AG04449 (cell line): ENCODE measurements at regions not wholly inside any gene's neighbourhood (a gene's known extent, or its start where the extent isn't known, plus 50 kb on each side); places are given as distances from the start of the nearest gene placed in this dataset.

Experiments used
- CTCF ChIA-PET: fragments of 350-600 bp; formaldehyde crosslinking; extraction: SDS; loops from one replicate; lab custom pipeline; 2021; ENCODE audit warnings: antibody characterized with exemption; lab: Yijun Ruan, JAX
- POLR2A ChIA-PET: fragments of 400-600, 350-600 bp; formaldehyde crosslinking; extraction: SDS; loops from one replicate; lab custom pipeline; 2020; ENCODE audit warnings: antibody characterized with exemption, inconsistent platforms; lab: Yijun Ruan, JAX
- DNase-seq: peaks from one replicate; pipeline ENCODE4 v3.0.0-alpha.2; 2010; ENCODE audit warnings: low read depth, low spot score
- H3K4me3 ChIP-seq: 2 replicates; pipeline ENCODE4 v1.5.1; 2011; ENCODE audit warnings: low read depth, mild to moderate bottlenecking, control low read depth, low read length
- TF ChIP-seq, protein P1 (sequence below): IDR thresholded peaks from one replicate; pipeline ENCODE4 v1.5.1; 2011; ENCODE audit warnings: mild to moderate bottlenecking, moderate library complexity, low read length, control low read depth, inconsistent platforms; ENCODE audit not compliant: insufficient read depth; ENCODE audit errors: missing control alignments

DNA sequence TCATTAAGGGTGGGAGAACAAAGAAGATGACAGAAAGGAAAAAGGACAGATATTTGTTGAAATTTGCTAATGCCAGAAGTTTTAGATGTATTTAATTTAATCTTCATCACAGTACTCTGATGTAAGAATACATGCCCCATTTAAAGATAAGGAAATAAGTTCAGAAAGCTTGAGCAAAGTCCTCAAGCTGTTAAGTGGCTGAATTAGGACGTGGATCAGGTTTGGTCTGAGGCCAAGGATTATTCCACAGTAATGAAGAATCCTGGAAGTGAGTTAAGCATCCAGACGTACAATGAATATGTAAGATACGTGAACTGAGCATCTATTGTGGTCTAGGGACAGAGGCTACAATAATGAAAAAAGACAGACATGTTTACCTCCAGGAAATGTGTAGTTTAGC, 671.3 kb downstream of the PRELID2 start:
- TF ChIP-seq, protein P1, sequence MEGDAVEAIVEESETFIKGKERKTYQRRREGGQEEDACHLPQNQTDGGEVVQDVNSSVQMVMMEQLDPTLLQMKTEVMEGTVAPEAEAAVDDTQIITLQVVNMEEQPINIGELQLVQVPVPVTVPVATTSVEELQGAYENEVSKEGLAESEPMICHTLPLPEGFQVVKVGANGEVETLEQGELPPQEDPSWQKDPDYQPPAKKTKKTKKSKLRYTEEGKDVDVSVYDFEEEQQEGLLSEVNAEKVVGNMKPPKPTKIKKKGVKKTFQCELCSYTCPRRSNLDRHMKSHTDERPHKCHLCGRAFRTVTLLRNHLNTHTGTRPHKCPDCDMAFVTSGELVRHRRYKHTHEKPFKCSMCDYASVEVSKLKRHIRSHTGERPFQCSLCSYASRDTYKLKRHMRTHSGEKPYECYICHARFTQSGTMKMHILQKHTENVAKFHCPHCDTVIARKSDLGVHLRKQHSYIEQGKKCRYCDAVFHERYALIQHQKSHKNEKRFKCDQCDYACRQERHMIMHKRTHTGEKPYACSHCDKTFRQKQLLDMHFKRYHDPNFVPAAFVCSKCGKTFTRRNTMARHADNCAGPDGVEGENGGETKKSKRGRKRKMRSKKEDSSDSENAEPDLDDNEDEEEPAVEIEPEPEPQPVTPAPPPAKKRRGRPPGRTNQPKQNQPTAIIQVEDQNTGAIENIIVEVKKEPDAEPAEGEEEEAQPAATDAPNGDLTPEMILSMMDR, result no peak
- ChIA-PET POLR2A (no interaction called here), CTCF (no interaction called here)
- DNase-seq, result no peak
- H3K4me3 ChIP-seq, result no peak overlapping the region

DNA sequence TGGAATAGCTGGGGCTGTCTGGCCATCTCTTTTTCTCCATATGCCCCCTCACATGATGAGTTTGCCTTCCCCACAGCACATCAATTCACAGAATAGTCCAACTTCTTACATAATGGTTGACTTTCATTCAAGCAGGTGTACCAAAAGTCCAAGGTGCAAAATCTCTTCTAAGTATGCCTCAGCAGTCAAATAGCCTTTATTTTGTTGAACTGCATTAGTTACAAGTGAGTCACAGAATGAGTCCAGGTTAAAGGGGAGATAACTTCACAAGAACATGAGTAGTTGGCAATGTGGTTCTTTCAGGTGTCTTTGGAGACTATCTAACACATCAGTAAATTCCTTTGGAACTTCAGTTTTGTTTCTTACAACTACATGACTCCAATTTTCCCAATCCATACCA, 672.5 kb downstream of the PRELID2 start:
- POLR2A ChIA-PET, result no interaction called here
- no peak for DNase-seq
- TF ChIP-seq, protein P1, result no peak
- CTCF ChIA-PET, result no interaction called here
- no peak overlapping the region for H3K4me3 ChIP-seq

DNA sequence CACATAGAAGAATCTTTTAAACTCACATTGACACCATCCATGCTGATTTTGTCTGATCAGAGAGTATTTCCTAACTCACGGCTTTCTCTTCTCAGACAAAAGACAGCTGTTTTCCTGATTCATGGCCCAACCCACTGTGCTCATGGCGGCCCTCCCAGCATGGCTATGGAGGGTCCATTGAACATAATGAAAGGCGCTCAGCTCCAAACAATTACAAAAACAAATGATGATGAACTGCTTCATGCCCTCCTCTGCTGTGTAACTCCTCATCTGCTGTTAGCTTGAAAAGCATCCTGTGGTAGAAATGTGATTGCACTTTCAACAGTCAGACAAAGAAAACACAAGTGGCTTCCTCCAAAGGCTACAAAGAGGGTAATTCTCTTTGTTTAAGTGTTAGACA, 673.8 kb downstream of the PRELID2 start:
- DNase-seq, result no peak
- ChIA-PET CTCF (interaction anchor here (1.2 kb wide), 1 partner anchor 9 kb away, joined by 4 read pairs; no protein-coding TSS in a partner anchor), POLR2A (no interaction called here)
- TF ChIP-seq, protein P1, result no peak
- H3K4me3 ChIP-seq, result no peak overlapping the region

DNA sequence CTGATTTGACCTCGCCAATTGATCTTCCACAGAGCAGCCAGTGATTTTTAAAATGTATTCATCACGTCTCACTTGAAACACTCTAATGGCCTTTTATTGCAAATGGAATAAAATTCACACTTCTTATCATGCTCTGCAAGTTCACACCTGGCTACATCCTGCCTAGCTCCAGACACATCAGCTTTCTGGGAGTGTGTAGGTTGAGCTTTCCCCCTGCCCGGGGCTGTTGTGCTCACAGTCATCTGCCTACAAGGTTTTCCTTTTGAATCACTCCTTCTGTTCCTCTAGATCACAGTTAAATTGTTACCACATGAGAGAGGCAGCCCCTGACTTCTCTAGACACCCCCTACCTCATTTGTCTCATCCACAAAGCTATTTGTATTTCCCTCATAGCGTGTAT, 674.5 kb downstream of the PRELID2 start:
- no peak for DNase-seq
- POLR2A ChIA-PET, result no interaction called here
- H3K4me3 ChIP-seq, result no peak overlapping the region
- CTCF ChIA-PET, result no interaction called here
- TF ChIP-seq, protein P1, result no peak

DNA sequence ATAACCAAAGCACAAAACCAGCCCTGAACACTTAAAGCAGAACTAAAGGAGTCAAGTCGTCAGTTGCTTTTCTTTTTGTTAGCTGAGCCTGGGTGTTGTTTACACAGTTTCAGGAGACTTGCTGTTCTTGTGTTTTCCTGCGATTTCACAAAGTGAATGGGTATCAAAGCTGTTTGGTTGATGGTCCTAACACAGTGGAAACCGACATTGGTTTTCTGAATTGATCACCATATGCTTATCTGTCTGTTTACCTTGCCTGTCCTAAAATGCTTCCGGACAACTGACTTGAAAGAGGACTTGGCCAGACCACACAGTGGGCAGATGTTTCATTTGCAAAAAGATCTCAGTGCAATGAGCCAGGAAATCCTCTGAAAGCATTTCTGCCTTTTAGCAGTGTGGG, 676.4 kb downstream of the PRELID2 start:
- no peak for DNase-seq
- ChIA-PET POLR2A (no interaction called here), CTCF (no interaction called here)
- no peak overlapping the region for H3K4me3 ChIP-seq
- TF ChIP-seq, protein P1, result no peak

DNA sequence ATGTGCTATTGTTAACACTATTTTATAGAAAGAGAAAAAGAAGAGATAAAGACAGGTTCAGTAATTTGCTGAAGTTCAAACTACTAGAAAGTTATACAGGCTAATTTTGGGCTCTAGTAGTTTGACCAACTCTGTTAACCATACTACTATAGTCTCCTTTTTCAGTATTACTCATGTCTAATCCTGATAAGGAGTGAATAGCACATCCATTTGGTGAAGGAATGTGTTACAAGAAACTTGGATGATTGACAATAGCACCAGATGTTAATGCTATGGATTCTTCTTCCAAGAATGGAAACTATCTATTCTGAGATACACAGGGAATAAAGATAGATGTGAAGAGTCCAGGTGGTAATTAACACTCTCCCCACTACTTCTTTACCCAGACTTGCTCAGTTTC, 677.3 kb downstream of the PRELID2 start:
- H3K4me3 ChIP-seq, result no peak overlapping the region
- CTCF ChIA-PET, result no interaction called here
- POLR2A ChIA-PET, result no interaction called here
- TF ChIP-seq, protein P1, result no peak
- peak; percentile 5 for DNase-seq
